ENCODE measurements at regions not wholly inside any gene's neighbourhood (a gene's known extent, or its start where the extent isn't known, plus 50 kb on each side); places are given as distances from the start of the nearest gene placed in this dataset.

DNA sequence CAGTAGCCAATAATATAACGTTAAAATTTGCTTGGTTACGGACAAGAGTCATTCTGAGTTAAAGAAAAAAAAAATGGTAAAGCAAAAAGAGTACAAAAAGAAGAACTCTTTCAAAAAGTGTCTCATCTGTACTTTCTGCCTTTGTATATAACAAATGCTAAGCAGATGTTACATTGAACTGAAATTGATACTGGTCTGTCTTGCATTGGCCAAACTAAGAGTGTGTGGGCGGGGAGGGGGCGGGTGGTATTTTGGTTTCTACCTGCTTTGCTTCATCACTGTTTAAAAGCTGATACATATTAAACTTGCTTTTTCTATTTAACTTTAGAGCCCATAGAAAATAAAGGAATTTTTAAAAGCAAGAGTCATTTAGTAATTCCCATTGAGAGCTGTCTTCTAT, 215.0 kb upstream of the THBS1 start:
- TF ChIP-seq, protein P1, sequence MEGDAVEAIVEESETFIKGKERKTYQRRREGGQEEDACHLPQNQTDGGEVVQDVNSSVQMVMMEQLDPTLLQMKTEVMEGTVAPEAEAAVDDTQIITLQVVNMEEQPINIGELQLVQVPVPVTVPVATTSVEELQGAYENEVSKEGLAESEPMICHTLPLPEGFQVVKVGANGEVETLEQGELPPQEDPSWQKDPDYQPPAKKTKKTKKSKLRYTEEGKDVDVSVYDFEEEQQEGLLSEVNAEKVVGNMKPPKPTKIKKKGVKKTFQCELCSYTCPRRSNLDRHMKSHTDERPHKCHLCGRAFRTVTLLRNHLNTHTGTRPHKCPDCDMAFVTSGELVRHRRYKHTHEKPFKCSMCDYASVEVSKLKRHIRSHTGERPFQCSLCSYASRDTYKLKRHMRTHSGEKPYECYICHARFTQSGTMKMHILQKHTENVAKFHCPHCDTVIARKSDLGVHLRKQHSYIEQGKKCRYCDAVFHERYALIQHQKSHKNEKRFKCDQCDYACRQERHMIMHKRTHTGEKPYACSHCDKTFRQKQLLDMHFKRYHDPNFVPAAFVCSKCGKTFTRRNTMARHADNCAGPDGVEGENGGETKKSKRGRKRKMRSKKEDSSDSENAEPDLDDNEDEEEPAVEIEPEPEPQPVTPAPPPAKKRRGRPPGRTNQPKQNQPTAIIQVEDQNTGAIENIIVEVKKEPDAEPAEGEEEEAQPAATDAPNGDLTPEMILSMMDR (IDR thresholded peaks at IDR 0.05; ENCODE audit: insufficient read depth, low read length, poor library complexity, severe bottlenecking): no peak
- no peak for TF ChIP-seq EZH2phosphoT487 (conservative IDR thresholded peaks at IDR 0.05; ENCODE audit: low read length)

Measured in SU-DHL-6 (cell line).